HG03442 (cell line): ENCODE measurements at regions not wholly inside any gene's neighbourhood (a gene's known extent, or its start where the extent isn't known, plus 50 kb on each side); places are given as distances from the start of the nearest gene placed in this dataset.
"Not testable (repeated sequence)": the region's sequence is repeated elsewhere in the genome, so short reads cannot be mapped to it uniquely, and the experiment has no call there.

ENCODE experiments used
- ATAC-seq: cut with Tn5 transposase; IDR thresholded peaks from one replicate; pipeline ENCODE4 v1.9.1; 2021; ENCODE audit warnings: mild to moderate bottlenecking, moderate library complexity; ENCODE audit not compliant: unreplicated experiment

GRCh38 chr15:59904450-59905135 is 99.5 kb upstream of the FOXB1 start:
- ATAC-seq: no peak

GRCh38 chr15:59896663-59897074 is 107.4 kb upstream of the FOXB1 start:
- no peak for ATAC-seq

- ATAC-seq: no peak
Measured at GRCh38 chr15:59894835-59895234, 109.3 kb upstream of the FOXB1 start.

- ATAC-seq: no peak
Measured at GRCh38 chr15:59892985-59893384, 111.1 kb upstream of the FOXB1 start.

GRCh38 chr15:59887870-59888269 is 116.2 kb upstream of the FOXB1 start:
- ATAC-seq: not testable (repeated sequence)

- ATAC-seq: no peak
Measured at GRCh38 chr15:59887211-59887610, 116.9 kb upstream of the FOXB1 start.

GRCh38 chr15:59886441-59886840 is 117.7 kb upstream of the FOXB1 start:
- ATAC-seq: no peak

- no peak for ATAC-seq
Measured at GRCh38 chr15:59885832-59886231, 118.3 kb upstream of the FOXB1 start.

- no peak for ATAC-seq
Measured at GRCh38 chr15:59879506-59880265, 124.4 kb upstream of the FOXB1 start.

- ATAC-seq: no peak
Measured at GRCh38 chr15:59876140-59876539, 128.0 kb upstream of the FOXB1 start.

- no peak for ATAC-seq
Measured at GRCh38 chr15:59873644-59874272, 130.4 kb upstream of the FOXB1 start.

GRCh38 chr15:59867086-59867855 is 136.8 kb upstream of the FOXB1 start:
- ATAC-seq: no peak

GRCh38 chr15:59866642-59867041 is 137.5 kb upstream of the FOXB1 start:
- no peak for ATAC-seq

GRCh38 chr15:59862191-59863155 is 141.6 kb upstream of the FOXB1 start:
- ATAC-seq: no peak

- ATAC-seq: no peak
Measured at GRCh38 chr15:59847968-59848367, 156.1 kb upstream of the FOXB1 start.

GRCh38 chr15:59845942-59846499 is 156.9 kb upstream of the BNIP2 start:
- no peak for ATAC-seq

GRCh38 chr15:59843609-59844008 is 154.5 kb upstream of the BNIP2 start:
- ATAC-seq: no peak

GRCh38 chr15:59841036-59841435 is 151.9 kb upstream of the BNIP2 start:
- ATAC-seq: no peak

- no peak for ATAC-seq
Measured at GRCh38 chr15:59839906-59840305, 150.8 kb upstream of the BNIP2 start.

- ATAC-seq: no peak
Measured at GRCh38 chr15:59838900-59839299, 149.8 kb upstream of the BNIP2 start.
